Mucosa of descending colon (tissue), 3 donors: ENCODE measurements at regions not wholly inside any gene's neighbourhood (a gene's known extent, or its start where the extent isn't known, plus 50 kb on each side); places are given as distances from the start of the nearest gene placed in this dataset.
"Not testable (repeated sequence)": the region's sequence is repeated elsewhere in the genome, so short reads cannot be mapped to it uniquely, and the experiment has no call there.

ENCODE experiments used
- ATAC-seq: fragments of 200-7000 bp; cut with Tn5 transposase; one replicate; pipeline ENCODE4 v1.9.1; 2020; ENCODE audit warnings: mild to moderate bottlenecking, moderate library complexity
- DNase-seq, 3 donors: peaks; one replicate each; pipeline ENCODE4 v3.0.0-alpha.2; 2020
- H3K36me3 ChIP-seq: fragments of 200-600 bp; one replicate; pipeline ENCODE4 v1.8.0; 2021; ENCODE audit warnings: low read depth, mild to moderate bottlenecking
- H3K4me1 ChIP-seq: fragments of 200-600 bp; one replicate; pipeline ENCODE4 v1.8.0; 2021; ENCODE audit warnings: low read depth, mild to moderate bottlenecking
- H3K4me3 ChIP-seq: fragments of 200-600 bp; one replicate; pipeline ENCODE4 v1.8.0; 2021; ENCODE audit warnings: mild to moderate bottlenecking
- H3K9me3 ChIP-seq: fragments of 200-600 bp; one replicate; pipeline ENCODE4 v1.8.0; 2021; ENCODE audit warnings: mild to moderate bottlenecking
- intact Hi-C, 2 donors: fragments of 100-400 bp; cut with DNase I in 1 of 2; cut with micrococcal nuclease in 1 of 2; formaldehyde crosslinking; loops; one replicate each; pipeline versions ENCODE4 v1.11.0 to v1.11.1; 2022; cut with DNase I, micrococcal nuclease
- TF ChIP-seq, protein P1 (sequence below): fragments of 200-600 bp; IDR thresholded peaks from one replicate; pipeline ENCODE4 v1.8.0; 2022; ENCODE audit warnings: antibody characterized with exemption, mild to moderate bottlenecking
- donor health status: DM: no; HTN: no; CAD: no; lungs with moderate emphysema.
- donor health status: DM: no; HTN: no; CAD: no.
- donor health status: DM: no; HTN: yes; CAD: no.

DNA sequence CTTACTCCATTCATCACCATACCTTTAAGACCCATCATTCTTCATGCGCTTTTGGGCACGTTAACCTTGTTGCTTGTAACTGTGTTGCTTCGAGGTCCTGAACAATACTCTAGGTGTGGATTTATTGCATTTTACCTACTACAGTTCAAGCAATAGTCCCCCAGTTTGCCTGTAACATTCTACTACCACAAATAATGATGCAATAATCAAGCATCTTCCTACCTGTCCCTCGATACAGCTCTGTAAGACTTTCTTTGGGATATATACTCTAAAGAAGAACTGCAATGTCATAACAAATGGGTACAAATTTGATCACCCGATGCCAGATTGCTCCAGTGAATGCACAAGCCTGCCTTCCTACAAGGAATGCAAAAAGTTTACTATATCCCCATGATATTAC lies 1342.6 kb upstream of the GJE1 start:
- H3K36me3 ChIP-seq = no peaks in the 10 kb centered on the region
- no peak for ATAC-seq
- no peak for DNase-seq
- H3K4me1 ChIP-seq = no peaks in the 10 kb centered on the region
- H3K4me3 ChIP-seq = no peak overlapping the region
- TF ChIP-seq, protein P1, sequence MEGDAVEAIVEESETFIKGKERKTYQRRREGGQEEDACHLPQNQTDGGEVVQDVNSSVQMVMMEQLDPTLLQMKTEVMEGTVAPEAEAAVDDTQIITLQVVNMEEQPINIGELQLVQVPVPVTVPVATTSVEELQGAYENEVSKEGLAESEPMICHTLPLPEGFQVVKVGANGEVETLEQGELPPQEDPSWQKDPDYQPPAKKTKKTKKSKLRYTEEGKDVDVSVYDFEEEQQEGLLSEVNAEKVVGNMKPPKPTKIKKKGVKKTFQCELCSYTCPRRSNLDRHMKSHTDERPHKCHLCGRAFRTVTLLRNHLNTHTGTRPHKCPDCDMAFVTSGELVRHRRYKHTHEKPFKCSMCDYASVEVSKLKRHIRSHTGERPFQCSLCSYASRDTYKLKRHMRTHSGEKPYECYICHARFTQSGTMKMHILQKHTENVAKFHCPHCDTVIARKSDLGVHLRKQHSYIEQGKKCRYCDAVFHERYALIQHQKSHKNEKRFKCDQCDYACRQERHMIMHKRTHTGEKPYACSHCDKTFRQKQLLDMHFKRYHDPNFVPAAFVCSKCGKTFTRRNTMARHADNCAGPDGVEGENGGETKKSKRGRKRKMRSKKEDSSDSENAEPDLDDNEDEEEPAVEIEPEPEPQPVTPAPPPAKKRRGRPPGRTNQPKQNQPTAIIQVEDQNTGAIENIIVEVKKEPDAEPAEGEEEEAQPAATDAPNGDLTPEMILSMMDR = no peak
- no peaks in the 10 kb centered on the region for H3K9me3 ChIP-seq
- intact Hi-C loops = no loop called here

DNA sequence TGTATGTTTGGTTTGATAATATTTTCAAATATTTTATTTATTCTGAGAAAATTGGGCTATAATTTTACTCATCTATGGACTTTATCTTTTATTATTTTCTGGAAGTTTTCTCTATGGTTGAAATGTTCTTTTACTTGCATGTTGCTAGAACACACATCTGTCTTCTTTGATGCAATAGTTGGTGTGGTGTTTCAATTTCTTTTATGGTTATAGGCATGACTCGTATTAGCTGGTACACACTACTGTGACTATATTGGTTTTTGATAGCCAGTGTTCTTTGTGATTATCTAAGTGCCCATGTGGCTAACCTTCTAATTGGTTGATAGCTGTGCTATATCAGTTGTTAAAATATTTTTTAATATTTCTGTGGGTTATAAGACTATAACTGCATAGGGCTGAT lies 1343.3 kb upstream of the GJE1 start:
- Histone ChIP-seq H3K4me1 (no peaks in the 10 kb centered on the region), H3K9me3 (no peaks in the 10 kb centered on the region), H3K36me3 (no peaks in the 10 kb centered on the region), H3K4me3 (no peak overlapping the region)
- ATAC-seq (no peak), DNase-seq (no peak)
- TF ChIP-seq, protein P1 = no peak
- intact Hi-C loops = no loop called here

DNA sequence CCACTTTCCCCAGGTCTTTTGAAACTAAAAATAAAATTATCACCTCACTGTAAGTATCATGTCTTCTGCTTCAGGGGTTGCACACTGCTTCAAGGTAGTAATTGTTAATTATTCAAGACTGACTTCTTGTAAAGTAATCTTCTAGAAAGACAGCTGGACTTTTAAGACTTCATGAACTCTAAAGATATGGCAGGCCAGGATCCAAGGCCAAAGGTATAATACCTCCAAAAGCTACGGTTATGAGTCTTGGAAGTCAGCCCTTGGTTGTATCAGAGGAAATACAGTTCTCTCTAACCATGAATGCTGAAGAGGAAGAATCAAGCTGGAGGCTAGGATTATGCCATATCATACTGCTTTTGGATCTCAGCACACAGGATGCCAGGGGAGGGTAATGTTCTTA lies 1346.8 kb upstream of the GJE1 start:
- Histone ChIP-seq H3K4me1 (no peaks in the 10 kb centered on the region), H3K9me3 (no peaks in the 10 kb centered on the region), H3K36me3 (no peaks in the 10 kb centered on the region), H3K4me3 (no peak overlapping the region)
- TF ChIP-seq, protein P1 = no peak
- DNase-seq = no peak
- intact Hi-C loops = no loop called here
- no peak for ATAC-seq

DNA sequence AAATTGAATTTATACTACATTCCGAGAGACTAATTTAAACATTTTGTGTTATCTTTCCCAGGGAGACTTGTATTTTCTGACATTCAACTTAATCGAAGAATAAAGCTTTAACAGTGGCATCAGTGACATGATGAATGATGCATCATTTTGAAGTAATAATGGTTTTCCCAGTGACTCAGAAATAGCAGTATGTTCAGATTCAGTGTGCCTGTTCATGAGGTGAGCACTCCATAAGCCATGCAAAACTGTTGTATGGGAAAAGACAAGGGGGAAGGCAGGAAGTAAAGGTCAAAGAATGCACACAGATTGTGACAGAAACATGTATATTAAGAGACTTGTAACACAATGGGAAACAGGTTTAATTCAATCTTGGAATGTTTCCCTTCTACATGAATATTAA lies 1348.2 kb upstream of the GJE1 start:
- ATAC-seq (no peak), DNase-seq (no peak)
- Histone ChIP-seq H3K4me3 (no peak overlapping the region), H3K4me1 (no peaks in the 10 kb centered on the region), H3K36me3 (no peaks in the 10 kb centered on the region), H3K9me3 (no peaks in the 10 kb centered on the region)
- intact Hi-C loops = no loop called here
- TF ChIP-seq, protein P1 = no peak

DNA sequence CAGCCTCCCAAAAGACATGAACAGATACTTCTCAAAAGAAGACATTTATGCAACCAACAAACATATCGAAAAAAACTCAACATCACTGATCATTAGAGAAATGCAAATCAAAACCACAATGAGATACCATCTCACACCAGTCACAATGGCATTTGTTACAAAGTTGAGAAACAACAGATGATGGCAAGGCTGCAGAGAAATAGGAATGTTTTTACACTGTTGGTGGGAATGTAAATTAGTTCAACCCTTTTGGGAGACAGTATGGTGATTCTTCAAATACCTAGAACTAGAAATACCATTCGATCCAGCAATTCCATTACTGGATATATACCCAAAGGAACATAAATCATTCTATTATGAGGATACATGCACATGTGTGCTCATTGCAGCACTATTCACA lies 1349.2 kb upstream of the GJE1 start:
- H3K4me3 ChIP-seq, DNase-seq, H3K9me3 ChIP-seq, H3K4me1 ChIP-seq, intact Hi-C loops, ATAC-seq, H3K36me3 ChIP-seq: not testable (repeated sequence)

DNA sequence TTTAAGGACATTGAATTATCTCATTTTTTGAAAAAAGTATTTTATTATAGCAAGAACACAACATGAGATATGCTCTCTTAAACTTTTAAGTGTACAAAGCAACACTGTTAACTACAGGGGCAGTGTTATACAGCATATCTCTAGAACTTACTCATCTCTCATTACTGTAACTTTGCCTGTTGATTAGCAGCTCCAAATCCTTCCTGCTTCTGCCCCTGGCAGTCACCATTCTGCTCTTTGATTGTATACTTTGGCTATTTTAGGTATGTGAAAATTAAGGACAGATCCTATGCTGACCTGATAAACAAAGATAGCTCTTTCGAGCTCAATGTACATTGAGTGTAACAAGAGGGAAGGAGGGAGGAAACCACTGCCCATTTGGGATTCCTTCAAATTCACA lies 1349.8 kb upstream of the GJE1 start:
- no peaks in the 10 kb centered on the region for H3K4me1 ChIP-seq
- intact Hi-C loops = no loop called here
- ATAC-seq (no peak), DNase-seq (no peak)
- H3K4me3 ChIP-seq = no peak overlapping the region
- no peaks in the 10 kb centered on the region for H3K36me3 ChIP-seq
- H3K9me3 ChIP-seq = no peaks in the 10 kb centered on the region
- TF ChIP-seq, protein P1 = no peak
